HG02571 (cell line): ENCODE measurements at regions not wholly inside any gene's neighbourhood (a gene's known extent, or its start where the extent isn't known, plus 50 kb on each side); places are given as distances from the start of the nearest gene placed in this dataset.

Source experiments
- ATAC-seq: cut with Tn5 transposase; IDR thresholded peaks from one replicate; pipeline ENCODE4 v1.9.1; 2021; ENCODE audit warnings: mild to moderate bottlenecking, moderate library complexity; ENCODE audit not compliant: unreplicated experiment

DNA sequence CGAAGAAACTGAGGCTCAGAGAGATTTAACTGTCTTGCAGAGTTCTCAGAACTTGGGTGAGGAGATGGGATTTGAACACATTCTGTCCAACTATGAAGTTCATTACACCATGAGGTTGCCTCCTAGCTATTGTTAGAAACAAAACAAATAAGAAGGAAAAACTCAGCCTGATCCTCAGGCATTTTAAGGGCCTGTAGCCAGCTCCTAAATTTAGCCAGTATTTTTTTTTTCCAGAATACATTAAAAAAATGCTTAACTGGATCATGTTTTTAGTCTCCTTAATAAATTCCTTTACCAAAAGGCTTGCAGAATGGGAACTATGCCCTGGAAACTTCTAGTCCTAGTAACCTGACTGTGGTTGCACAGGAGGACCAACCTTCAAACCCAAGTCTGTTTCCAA, 212.0 kb downstream of the CSNK2A3 start:
- ATAC-seq = no peak

DNA sequence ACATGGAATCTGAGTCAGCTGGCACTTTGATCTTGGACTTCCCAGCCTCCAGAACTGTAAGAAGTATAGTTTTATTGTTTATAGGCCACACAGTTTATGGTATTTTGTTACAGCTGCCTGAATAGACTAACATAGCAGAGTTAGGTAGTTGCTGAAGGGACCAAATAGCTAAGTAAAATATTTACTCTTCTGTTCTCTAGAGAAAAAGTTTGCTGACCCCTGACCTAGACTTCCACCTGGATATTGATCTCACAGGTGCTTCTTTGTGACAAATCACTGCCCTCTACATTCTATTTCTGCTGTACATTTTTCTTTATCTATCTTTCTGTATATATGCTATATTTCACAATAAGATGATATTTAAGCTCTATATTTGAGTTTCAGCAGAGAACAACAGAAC, 212.5 kb downstream of the CSNK2A3 start:
- no peak for ATAC-seq

DNA sequence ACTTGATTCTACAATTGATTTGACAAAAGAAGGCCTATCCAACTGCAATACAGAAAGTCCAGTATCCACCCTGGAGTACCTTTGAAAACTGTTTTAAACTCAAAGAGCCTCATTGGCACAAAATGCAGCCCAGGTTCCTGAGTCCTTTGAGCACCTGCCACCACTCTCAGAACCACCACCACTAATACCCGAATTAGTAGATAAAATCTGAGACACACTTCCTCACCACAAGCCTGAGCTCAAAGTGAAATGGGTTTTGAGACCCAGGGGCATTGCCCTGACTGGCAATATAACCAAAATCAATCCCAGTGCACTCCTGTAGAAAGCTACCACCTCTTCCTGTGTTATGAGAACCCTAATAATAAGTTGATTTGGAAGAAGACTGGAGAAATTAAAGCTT, 215.7 kb downstream of the CSNK2A3 start:
- no peak for ATAC-seq

DNA sequence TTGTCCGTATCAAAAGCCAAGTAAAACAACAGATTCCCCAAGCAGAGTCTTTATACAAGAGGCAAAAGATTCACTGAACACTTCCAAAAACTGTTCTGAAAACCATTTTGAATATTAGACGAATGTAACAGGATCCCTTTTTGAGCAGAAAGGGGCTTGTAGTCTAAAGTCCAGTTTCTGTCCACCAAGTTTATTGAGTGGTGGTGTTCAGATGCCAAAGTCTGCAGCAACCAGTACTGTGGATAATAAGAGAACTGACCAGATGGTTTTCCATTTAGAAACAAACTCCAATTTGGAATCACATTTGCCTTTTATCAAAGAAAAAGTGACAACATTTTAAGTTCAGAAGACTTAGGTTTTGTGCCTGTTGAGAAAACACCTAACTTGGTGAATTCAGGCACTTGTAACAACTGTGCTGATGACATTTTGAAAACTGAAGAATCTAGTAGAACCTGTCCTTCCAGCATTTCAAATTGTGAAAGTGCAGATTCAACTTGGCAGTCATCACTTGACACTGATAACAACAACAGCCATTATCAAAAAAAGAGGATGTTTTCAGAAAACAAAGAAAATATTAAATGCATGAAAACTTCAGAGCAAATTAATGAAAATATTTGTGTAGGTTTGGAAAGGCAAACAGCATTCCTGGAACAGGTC, 217.1 kb downstream of the CSNK2A3 start:
- ATAC-seq = no peak

DNA sequence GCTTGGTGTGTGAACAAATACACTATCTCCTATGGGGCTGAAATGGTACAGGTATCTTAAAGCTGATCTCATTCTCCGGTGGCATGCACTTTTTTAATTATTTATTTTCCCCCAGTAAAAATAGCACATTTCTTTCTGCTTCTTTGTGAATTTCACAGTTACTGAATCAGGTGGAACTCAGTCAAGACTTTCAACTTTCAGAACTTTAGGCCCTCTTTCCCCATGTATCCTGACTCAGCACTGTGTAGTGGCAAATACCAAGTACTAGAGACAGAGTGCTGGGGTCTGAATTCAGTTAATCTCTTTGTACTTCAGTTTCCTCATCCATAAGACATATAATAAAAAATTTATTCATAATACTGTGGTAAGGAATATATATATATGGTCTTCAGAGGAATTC, 223.9 kb downstream of the CSNK2A3 start:
- no peak for ATAC-seq

DNA sequence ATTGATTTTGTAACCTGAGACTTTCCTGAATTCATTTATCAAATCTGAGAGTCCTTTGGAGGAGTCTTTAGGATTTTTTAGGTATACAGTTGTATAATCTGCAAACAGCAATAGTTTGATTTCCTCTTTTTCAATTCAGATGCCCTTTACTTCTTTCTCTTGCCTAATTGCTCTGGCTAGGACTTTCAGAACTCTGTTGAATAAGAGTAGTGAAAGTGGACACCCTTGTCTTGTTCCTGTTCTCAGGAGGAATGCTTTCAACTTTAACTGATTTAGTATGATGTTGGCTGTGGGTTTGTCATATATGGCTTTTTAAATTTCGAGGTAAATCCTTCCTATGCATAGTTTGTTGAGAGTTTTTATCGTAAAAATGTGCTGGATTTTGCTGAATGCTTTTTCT, 227.4 kb downstream of the CSNK2A3 start:
- no peak for ATAC-seq

DNA sequence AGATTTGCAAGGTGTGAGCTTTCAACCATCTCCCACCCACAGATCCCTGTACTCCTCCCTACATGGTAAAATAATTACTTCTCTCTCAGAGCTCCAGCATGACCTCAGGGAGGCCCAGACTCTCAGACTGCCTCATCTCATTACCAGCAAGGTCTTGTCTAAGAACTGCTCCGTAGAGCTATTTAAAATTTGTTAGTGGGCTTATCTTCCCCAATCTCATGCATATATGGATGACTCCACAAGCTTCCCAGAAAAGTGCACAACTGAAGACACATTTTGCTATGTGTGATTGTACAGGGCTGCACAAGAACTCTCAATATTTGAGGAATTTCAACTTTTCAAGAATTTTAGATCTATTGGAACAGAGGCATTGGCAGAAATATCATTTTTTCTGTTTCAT, 230.3 kb downstream of the CSNK2A3 start:
- ATAC-seq = no peak

DNA sequence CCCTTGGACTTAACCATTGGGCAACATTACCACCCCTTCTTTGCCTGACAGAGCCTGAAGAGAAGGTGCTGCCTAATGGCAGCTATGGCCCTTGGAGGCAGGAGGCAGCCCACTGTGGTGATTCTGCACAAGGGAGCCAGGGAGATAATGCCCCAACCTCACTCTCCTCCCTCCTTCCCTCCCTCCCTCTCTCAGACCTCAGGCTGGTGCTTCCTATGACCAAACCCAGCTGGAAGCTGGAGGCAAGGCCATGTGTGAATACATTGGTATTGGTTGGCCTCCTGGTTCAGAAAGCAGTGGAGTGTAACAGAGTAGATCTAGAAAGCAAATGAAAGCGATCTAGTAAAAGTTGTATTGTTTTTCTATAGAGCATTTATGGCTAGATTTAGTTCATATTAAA, 233.1 kb downstream of the CSNK2A3 start:
- ATAC-seq = no peak

DNA sequence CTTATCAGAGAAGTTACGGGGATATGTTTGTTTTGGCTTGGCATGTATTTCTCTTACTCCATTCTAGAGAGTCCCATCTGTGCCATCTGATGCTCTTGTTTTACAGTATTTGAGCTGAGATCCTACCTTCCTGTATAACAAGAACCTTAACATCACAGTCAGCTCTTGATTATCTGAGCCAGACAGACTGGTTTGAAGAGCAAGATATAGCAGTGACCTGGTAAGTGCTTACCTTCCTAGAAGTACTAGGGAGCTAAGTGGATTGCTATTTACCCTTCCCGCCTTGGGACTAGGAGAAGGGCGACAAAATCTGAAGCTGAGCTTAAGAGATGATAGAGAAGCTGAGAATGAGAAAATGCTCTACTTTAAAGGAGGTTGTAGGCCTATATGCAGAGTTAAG, 235.3 kb downstream of the CSNK2A3 start:
- no peak for ATAC-seq

DNA sequence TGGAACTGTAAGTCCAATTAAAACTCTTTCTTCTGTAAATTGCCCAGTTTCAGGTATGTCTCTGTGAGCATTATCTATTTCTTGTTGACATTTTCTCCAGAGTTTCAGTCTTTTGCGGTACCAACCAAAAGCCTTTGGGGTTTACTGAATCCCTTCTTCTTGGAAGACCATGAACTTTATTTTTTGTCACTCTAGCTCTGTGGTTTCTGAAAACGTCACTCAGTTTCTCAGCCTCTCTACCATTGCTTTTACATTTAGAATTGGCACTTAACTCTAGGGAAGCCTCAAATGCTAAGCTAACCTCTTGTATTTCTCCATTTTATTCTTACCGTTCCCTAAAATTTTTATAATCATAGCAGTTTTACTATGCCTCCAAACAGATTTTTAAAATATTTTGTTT, 237.6 kb downstream of the CSNK2A3 start:
- no peak for ATAC-seq

DNA sequence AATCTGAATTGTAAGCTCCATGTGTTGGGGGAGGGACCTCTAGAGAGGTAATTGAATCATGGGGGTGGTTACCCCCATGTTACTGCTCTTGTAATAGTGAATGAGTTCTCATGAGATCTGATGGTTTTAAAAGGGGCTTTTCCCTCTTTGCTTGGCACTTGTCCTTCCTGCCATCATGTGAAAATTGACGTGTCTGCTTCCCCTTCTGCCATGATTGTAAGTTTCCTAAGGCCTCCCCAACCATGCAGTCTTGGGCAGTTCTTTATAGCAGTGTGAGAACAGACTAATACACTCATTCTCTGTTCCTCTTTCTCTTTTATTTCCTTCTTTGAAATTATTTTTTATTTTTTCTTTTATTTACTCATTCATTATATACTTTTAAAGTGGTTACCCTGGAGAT, 239.4 kb downstream of the CSNK2A3 start:
- no peak for ATAC-seq

DNA sequence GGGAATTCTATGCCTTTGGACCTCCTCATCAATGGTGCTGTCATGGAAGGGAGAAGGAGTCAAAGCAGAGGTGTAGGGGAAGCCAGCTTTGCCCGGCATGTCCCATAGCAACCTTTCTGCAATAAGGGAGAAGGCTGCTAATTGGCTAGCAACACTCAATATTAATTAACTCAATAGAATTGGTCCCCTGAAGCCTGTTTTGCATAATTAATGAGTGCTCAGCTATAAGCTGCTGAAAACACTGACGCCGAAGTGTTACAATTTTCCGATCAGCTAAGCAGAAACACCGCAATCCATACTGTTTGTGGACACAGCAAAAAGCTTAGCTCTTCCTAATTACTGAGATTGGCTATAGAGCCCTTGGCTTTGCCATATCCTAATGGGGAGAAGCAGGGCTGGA, 245.0 kb downstream of the CSNK2A3 start:
- no peak for ATAC-seq

DNA sequence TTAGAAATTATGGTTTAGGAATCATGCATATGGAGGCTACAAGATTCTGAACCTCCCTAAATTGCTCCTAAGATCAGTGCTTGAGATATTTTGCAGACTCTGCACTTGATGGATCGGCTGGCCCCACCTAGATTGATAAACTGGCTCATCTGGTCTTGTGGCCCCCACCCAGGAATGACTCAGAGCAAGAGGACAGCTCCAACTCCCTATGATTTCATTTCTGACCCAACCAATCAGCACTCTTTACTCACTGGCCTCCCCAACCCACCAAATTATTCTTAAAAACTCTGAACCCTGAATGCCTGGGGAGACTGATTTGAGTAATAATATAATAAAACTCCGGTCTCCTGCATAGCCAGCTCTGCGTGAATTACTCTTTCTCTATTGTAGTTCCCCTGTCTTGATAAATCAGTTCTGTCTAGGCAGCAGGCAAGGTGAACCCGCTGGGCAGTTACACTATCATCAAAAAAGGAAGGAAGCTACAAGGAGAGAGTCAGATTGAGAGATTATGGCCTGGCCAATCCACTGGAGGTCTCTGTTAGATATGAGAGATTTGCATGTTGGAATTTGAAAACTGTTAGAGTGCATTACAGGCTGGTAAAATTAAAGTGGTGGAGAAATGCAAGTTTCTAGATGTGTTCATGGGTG, 245.8 kb downstream of the CSNK2A3 start:
- ATAC-seq = no peak

DNA sequence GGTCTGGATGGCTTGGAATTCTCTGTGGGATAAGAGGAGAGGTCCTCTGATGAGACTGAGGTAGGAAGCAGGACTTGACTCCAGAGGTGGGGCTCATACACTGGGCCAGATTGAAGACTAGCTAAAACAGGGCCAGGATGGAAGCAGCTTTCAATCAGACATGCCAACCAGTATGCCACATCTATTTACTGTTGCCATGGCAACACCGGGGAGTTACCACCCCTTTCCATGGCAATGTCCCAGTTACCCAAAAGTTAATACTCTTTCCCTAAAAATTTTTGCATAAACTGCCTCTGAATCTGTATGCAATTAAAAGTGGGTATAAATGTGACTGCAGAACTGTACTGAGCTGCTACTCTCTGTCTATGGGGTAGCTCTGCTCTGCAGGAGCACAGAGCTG, 247.5 kb upstream of the ZBED5 start:
- no peak for ATAC-seq

DNA sequence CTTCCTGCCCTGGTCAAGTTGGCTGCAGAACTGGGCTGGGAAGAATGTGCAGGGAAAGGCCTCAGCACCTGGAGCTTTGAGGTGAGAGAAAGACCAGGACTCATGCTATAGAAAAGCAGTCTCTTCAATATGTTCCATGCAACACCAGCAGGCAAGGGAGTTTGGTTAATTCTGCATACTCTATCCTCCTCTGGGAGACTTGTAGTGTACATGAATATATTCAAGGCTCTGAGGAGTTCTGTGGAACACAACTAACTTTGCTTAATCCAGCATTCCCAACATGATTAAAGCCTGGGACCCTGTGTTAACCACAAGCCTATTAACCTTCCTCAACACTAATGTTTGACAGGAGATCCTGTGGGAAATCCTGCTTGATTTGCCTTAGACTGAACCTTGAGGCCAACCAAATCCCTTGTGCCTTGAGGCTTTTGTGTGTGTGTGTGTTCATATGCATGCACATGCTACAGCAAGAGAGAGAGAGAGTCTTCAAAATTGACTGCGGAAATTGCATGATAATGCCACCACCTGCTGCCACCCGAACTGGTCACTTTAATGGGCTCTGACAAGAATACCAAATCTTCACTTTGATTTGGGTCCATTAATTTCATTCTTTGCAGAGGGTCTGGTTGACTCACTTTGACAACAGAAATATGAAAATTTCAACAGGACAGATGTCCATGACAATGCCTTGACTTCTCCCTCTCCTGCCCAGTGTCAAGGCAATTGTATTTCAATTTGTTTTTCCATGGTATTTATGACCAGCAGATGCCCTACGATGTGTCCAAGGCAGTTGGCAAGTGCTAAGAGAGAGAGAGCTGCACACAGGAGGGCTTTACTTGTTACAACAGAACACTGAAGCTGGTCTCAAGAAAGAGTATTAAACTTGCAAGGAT, 238.2 kb upstream of the ZBED5 start:
- ATAC-seq = no peak

DNA sequence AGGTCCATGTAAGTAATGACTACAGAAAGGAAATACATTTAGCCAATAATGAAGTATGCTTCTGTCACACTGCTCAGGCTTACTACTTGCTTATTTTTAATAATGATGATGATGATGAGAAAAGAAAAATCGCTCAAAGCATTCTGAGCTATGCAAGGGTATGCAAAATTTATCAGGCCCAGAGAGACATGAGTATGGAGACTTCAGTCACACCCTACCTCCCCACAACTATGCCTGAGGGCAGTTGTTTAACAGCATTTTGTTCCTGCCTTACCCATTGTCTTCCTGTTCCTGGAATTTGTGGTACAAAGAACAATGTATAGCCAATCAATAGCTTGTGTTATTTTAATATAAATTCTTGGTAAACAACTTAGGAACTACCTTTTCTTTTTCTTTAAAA, 232.6 kb upstream of the ZBED5 start:
- no peak for ATAC-seq

DNA sequence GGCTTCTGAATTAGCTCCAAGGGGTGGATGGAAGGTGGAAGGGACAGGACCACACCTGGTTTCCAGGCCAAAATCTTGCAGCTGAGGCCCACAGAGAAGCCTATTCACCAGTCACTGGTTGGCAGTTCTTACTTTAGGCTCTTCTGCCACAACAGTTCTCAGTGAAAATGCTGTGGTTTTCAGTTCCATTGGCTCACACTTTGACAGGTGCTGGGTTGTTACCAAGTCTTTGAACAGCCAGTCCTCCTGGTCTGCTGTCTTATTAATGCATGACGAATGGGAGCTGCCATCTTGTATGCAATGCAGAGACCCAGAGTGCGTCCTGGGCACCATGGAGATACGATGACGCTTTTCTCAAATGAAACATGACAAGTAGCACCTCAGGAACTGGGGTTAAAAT, 232.0 kb upstream of the ZBED5 start:
- no peak for ATAC-seq

DNA sequence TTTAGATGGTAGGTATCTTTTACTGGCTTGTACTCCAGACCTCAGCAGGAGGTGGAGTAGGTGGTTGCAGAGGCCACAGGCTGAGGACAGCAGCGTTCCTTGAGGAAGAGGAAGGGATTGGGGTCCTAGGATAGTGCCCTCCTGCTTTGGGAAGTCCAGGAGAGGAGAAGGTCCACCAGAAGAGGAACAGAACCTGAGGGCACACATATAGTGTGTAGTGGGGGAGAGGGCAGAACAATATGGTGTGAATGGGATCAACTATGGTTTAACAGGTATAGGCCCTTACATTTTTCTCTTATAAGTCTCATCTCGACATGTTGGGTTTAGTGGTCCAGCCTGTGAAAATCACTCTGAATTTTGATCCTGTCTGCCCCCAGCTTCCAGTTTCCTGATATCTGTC, 229.1 kb upstream of the ZBED5 start:
- ATAC-seq = no peak

DNA sequence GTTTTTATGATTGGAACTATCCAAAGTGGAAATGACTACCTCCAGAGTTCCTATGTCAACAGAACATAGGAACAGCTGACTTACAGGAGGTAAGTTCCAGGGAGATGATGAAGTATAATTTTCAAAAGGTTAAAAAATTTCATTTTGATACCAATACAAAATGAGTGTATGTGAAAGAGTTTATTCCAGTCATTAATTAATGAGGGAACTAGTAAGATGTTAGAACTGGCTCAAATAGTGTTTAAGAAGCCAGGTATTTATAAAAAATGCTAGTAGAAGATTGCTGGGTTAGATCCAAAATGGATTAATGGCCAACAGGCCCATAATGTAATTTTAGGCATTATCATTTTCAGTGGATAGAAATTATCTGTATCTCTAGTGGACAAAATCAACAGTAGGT, 227.7 kb upstream of the ZBED5 start:
- no peak for ATAC-seq

DNA sequence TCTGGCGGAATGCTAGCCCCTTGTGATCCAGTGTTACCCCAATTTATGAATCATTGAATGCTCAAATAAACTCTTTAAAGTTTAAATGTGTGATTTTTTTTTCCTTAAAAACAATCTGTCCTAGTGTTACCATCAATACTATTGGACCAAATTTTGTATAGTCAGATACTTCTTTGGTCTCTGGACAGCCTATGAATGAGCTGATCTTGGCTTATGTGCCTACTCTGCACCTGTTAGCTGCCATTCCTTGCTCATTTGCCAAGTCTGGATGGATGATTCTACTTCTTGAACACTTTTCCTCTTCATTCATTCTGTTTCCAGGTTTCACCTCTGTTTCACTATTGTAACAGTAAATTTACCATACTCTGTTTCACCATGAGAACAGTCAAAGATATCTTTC, 226.5 kb upstream of the ZBED5 start:
- no peak for ATAC-seq

DNA sequence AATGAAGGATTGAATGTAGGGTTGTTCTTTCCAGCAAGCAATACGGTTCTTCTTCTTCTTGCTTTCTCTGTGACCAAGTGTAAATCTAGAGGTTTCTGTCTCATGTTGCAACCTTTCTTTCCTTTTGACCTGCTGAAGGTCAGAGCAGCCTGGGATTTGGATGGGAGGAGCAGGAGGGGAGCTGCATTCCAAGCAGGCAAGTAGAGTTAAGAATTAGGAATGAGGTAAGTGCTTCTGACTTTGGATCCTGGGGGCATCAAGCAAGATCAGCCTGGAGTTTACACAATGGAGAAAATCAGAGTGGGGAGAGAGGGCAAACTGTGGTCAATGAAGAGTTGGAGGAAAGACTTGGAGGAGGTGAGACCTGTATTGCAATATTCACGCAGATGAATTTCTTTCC, 225.6 kb upstream of the ZBED5 start:
- no peak for ATAC-seq

DNA sequence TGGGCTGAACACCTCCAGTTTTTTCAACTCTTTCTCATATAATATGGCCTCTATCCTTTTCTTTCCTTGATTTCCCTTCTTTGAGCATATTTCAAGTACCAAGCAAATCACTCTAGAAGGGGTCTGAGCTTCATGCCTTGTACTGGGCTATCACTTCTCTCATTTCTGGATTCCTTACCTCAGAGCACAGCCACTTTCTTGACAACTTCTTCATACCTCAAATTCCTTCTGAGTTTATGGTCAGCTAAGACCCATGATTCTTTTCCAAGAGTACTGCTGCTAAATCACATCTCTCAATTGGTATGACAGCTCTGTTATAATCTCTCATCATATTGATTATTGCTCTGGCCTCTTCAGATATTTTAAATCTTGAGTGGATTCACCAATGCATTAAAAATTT, 224.8 kb upstream of the ZBED5 start:
- ATAC-seq = no peak
